Natural killer cell (primary cell): ENCODE measurements at regions not wholly inside any gene's neighbourhood (a gene's known extent, or its start where the extent isn't known, plus 50 kb on each side); places are given as distances from the start of the nearest gene placed in this dataset.

Source experiments
- ATAC-seq, 3 donors: fragments of 150-1000 bp in 2 of 3; fragments of 200-7000 bp in 1 of 3; cut with Tn5 transposase; 1 replicate in 1 of 3; 2 replicates in 2 of 3; pipeline ENCODE4 v1.10.0; 2021; ENCODE audit warnings: mild to moderate bottlenecking in 2 of 3, moderate library complexity in 2 of 3
- DNase-seq, 2 donors: peaks; one replicate each; pipeline versions ENCODE4 v3.0.0 to v3.0.0-alpha.2; 2013 to 2021; ENCODE audit warnings: mixed read lengths in 1 of 2
- H3K27ac ChIP-seq: one replicate; pipeline ENCODE4 v1.5.1; 2013; ENCODE audit warnings: mild to moderate bottlenecking, low read length
- H3K27me3 ChIP-seq: one replicate; pipeline ENCODE4 v1.6.1; 2013; ENCODE audit warnings: low read length; ENCODE audit not compliant: control insufficient read depth, insufficient read depth
- H3K36me3 ChIP-seq: one replicate; pipeline ENCODE4 v1.6.1; 2013; ENCODE audit warnings: low read length; ENCODE audit not compliant: control insufficient read depth, insufficient read depth
- H3K4me1 ChIP-seq: one replicate; pipeline ENCODE4 v1.6.1; 2013; ENCODE audit warnings: low read length; ENCODE audit not compliant: control insufficient read depth, insufficient read depth
- H3K4me3 ChIP-seq: one replicate; pipeline ENCODE4 v1.5.1; 2013; ENCODE audit warnings: low read length
- H3K9me3 ChIP-seq: one replicate; pipeline ENCODE4 v1.6.1; 2013; ENCODE audit warnings: low read length; ENCODE audit not compliant: control insufficient read depth, insufficient read depth
- H3K27ac Mint-ChIP-seq, 2 donors: one replicate each; pipeline ENCODE4 v1.8.0; 2022; ENCODE audit warnings: mild to moderate bottlenecking in 2 of 2, mixed read lengths in 2 of 2, moderate library complexity in 1 of 2
- H3K27me3 Mint-ChIP-seq, 2 donors: one replicate each; pipeline ENCODE4 v1.8.0; 2022; ENCODE audit warnings: low read depth in 2 of 2, mixed read lengths in 2 of 2
- H3K36me3 Mint-ChIP-seq: one replicate; pipeline ENCODE4 v1.8.0; 2022; ENCODE audit warnings: mixed read lengths
- H3K4me1 Mint-ChIP-seq, 2 donors: one replicate each; pipeline ENCODE4 v1.8.0; 2022; ENCODE audit warnings: mixed read lengths in 2 of 2
- H3K4me3 Mint-ChIP-seq: one replicate; pipeline ENCODE4 v1.8.0; 2022; ENCODE audit warnings: mild to moderate bottlenecking, moderate library complexity, mixed read lengths
- H3K9me3 Mint-ChIP-seq, 2 donors: one replicate each; pipeline ENCODE4 v1.8.0; 2022; ENCODE audit warnings: mixed read lengths in 2 of 2
- CTCF ChIP-seq: fragments of 200-600 bp; IDR thresholded peaks from one replicate; pipeline ENCODE4 v1.8.0; 2022; ENCODE audit warnings: antibody characterized with exemption
- WGBS: methylation state at CpG from one replicate; pipeline ENCODE4 v1.1.7; 2013; ENCODE audit warnings: missing lambda C conversion rate; ENCODE audit not compliant: insufficient coverage; 5-methylcytosine and 5-hydroxymethylcytosine counted together
- intact Hi-C: fragments of 100-400 bp; cut with micrococcal nuclease; formaldehyde crosslinking; loops from one replicate; pipeline ENCODE4 v1.14.2; 2022

- WGBS, result 85% methylated on average over 4 of the region's 4 CpGs
- Mint-ChIP-seq H3K36me3 (no peaks in the 10 kb centered on the region), H3K4me3 (no peak overlapping the region), H3K4me1 (peaks cover 35 to 37% of the 10 kb centered on the region in 2 donors), H3K9me3 (no peaks in the 10 kb centered on the region), H3K27ac (no peak overlapping the region), H3K27me3 (peaks cover 8 to 12% of the 10 kb centered on the region in 2 donors)
- no peaks in the 10 kb centered on the region for H3K27me3 ChIP-seq
- ATAC-seq (no peak), DNase-seq (no peak)
- H3K4me1 ChIP-seq, result peaks cover 13% of the 10 kb centered on the region
- intact Hi-C loops, result no loop called here
- H3K27ac ChIP-seq, result no peak overlapping the region
- TF ChIP-seq CTCF, result no peak
- H3K9me3 ChIP-seq, result no peaks in the 10 kb centered on the region
- H3K36me3 ChIP-seq, result no peaks in the 10 kb centered on the region
- no peak overlapping the region for H3K4me3 ChIP-seq
These were observed 449.5 kb downstream of the AGTPBP1 start for GRCh38 chr9:85292261-85292660.

GRCh38 chr9:85291266-85291665 is 450.5 kb downstream of the AGTPBP1 start:
- Histone ChIP-seq H3K36me3 (no peaks in the 10 kb centered on the region), H3K27ac (no peak overlapping the region), H3K4me1 (peaks cover 15% of the 10 kb centered on the region), H3K27me3 (no peaks in the 10 kb centered on the region), H3K9me3 (no peaks in the 10 kb centered on the region), H3K4me3 (no peak overlapping the region)
- ATAC-seq (no peak), DNase-seq (no peak)
- Mint-ChIP-seq H3K9me3 (no peaks in the 10 kb centered on the region), H3K4me3 (no peak overlapping the region), H3K36me3 (no peaks in the 10 kb centered on the region), H3K4me1 (peaks cover 39 to 40% of the 10 kb centered on the region in 2 donors), H3K27ac (peak overlapping the region in 1 of 2 donors; percentile 78), H3K27me3 (peaks cover 8 to 14% of the 10 kb centered on the region in 2 donors)
- TF ChIP-seq CTCF, result no peak
- WGBS, result 30% methylated on average over 4 of the region's 6 CpGs
- intact Hi-C loops, result no loop called here

- Mint-ChIP-seq H3K36me3 (no peaks in the 10 kb centered on the region), H3K4me3 (peak overlapping the region; percentile 79), H3K27ac (peak overlapping the region; percentile 78 to 82), H3K27me3 (peaks cover 11 to 13% of the 10 kb centered on the region in 2 donors), H3K9me3 (no peaks in the 10 kb centered on the region), H3K4me1 (peaks cover 39 to 40% of the 10 kb centered on the region in 2 donors)
- DNase-seq (peak; percentile 35 to 63), ATAC-seq (peak; percentile 62 to 79 (median 66))
- Histone ChIP-seq H3K4me3 (no peak overlapping the region), H3K36me3 (no peaks in the 10 kb centered on the region), H3K27ac (no peak overlapping the region), H3K4me1 (peaks cover 15% of the 10 kb centered on the region), H3K27me3 (no peaks in the 10 kb centered on the region), H3K9me3 (no peaks in the 10 kb centered on the region)
- intact Hi-C loops, result no loop called here
- under 1% methylated on average over 21 of the region's 21 CpGs for WGBS
- no peak for TF ChIP-seq CTCF
These were observed 451.7 kb downstream of the AGTPBP1 start for GRCh38 chr9:85290019-85290418.

GRCh38 chr9:85289142-85289541 is 452.6 kb downstream of the AGTPBP1 start:
- no peaks in the 10 kb centered on the region for H3K27me3 ChIP-seq
- H3K4me1 ChIP-seq, result peaks cover 15% of the 10 kb centered on the region
- peaks cover 39 to 40% of the 10 kb centered on the region in 2 donors for H3K4me1 Mint-ChIP-seq
- WGBS, result 98% methylated on average over 18 of the region's 18 CpGs
- H3K27ac ChIP-seq, result no peak overlapping the region
- H3K4me3 Mint-ChIP-seq, result peak overlapping the region; percentile 79
- H3K9me3 Mint-ChIP-seq, result no peaks in the 10 kb centered on the region
- intact Hi-C loops, result no loop called here
- H3K4me3 ChIP-seq, result no peak overlapping the region
- H3K27me3 Mint-ChIP-seq, result peaks cover 7 to 21% of the 10 kb centered on the region in 2 donors
- H3K27ac Mint-ChIP-seq, result no peak overlapping the region
- H3K9me3 ChIP-seq, result no peaks in the 10 kb centered on the region
- no peak for ATAC-seq
- TF ChIP-seq CTCF, result no peak
- no peaks in the 10 kb centered on the region for H3K36me3 ChIP-seq
- DNase-seq, result no peak
- no peaks in the 10 kb centered on the region for H3K36me3 Mint-ChIP-seq
